ENCODE measurements at regions not wholly inside any gene's neighbourhood (a gene's known extent, or its start where the extent isn't known, plus 50 kb on each side); places are given as distances from the start of the nearest gene placed in this dataset.

DNA sequence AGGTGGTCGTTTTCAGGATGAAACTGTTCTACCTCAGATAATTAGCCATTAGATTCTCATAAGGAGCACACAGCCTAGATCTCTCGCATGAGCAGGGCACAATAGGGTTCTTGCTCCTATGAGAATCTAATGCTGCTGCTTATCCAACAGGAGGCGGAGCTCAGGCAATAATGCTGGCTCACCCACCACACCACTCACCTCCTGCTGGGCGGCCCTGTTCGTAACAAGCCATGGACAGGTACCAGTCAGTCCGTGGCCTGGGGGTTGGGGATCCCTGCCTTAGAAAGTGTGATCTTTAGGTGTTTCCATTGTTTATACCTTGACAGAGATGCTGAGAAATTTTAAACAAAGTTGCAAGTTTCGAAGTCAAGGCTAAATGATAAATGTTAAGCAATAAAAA, 344.6 kb upstream of the HTR2A start:
- no peak for TF ChIP-seq POLR2A (IDR thresholded peaks at IDR 0.05)
- TF ChIP-seq, protein P1, sequence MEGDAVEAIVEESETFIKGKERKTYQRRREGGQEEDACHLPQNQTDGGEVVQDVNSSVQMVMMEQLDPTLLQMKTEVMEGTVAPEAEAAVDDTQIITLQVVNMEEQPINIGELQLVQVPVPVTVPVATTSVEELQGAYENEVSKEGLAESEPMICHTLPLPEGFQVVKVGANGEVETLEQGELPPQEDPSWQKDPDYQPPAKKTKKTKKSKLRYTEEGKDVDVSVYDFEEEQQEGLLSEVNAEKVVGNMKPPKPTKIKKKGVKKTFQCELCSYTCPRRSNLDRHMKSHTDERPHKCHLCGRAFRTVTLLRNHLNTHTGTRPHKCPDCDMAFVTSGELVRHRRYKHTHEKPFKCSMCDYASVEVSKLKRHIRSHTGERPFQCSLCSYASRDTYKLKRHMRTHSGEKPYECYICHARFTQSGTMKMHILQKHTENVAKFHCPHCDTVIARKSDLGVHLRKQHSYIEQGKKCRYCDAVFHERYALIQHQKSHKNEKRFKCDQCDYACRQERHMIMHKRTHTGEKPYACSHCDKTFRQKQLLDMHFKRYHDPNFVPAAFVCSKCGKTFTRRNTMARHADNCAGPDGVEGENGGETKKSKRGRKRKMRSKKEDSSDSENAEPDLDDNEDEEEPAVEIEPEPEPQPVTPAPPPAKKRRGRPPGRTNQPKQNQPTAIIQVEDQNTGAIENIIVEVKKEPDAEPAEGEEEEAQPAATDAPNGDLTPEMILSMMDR (IDR thresholded peaks at IDR 0.05), result no peak

Measured in heart left ventricle (tissue), 13 donors.